ENCODE measurements at regions not wholly inside any gene's neighbourhood (a gene's known extent, or its start where the extent isn't known, plus 50 kb on each side); places are given as distances from the start of the nearest gene placed in this dataset.

- TF ChIP-seq PBX3 (IDR thresholded peaks at IDR 0.05) (no peak), CTCF (IDR thresholded peaks at IDR 0.05) (no peak), GATA3 (IDR thresholded peaks at IDR 0.05; ENCODE audit: borderline replicate concordance) (no peak), JUNB (IDR thresholded peaks at IDR 0.05) (no peak), RAD21 (conservative IDR thresholded peaks at IDR 0.05 in 1 of 2, IDR thresholded peaks at IDR 0.05 in 1 of 2) (no peak), MYC (IDR thresholded peaks at IDR 0.05; ENCODE audit: borderline replicate concordance, low read length) (no peak)
Observed at GRCh38 chr7:123271231-123271630, 71.5 kb upstream of the SLC13A1 start.

Measured in A549 (cell line).